ENCODE measurements at regions not wholly inside any gene's neighbourhood (a gene's known extent, or its start where the extent isn't known, plus 50 kb on each side); places are given as distances from the start of the nearest gene placed in this dataset.
A peak's percentile ranks its signal among the peaks of the same experiment; 100 is the strongest.

GRCh38 chr18:8458546-8459215, 150.6 kb upstream of the RAB12 start:
- DNase-seq: no peak

- DNase-seq: no peak
Measured at GRCh38 chr18:8460748-8461147, 148.5 kb upstream of the RAB12 start.

GRCh38 chr18:8461544-8461943, 147.7 kb upstream of the RAB12 start:
- DNase-seq: no peak

GRCh38 chr18:8462651-8463185, 146.5 kb upstream of the RAB12 start:
- DNase-seq: no peak

GRCh38 chr18:8463791-8464190, 145.4 kb upstream of the RAB12 start:
- DNase-seq: no peak

GRCh38 chr18:8468191-8468590, 141.0 kb upstream of the RAB12 start:
- no peak for DNase-seq

- DNase-seq: no peak
Measured at GRCh38 chr18:8468921-8469335, 140.3 kb upstream of the RAB12 start.

- DNase-seq: no peak
Measured at GRCh38 chr18:8469544-8470130, 139.6 kb upstream of the RAB12 start.

- DNase-seq: no peak
Measured at GRCh38 chr18:8471372-8471771, 137.9 kb upstream of the RAB12 start.

- no peak for DNase-seq
Measured at GRCh38 chr18:8474661-8475060, 134.6 kb upstream of the RAB12 start.

GRCh38 chr18:8477615-8478014, 131.6 kb upstream of the RAB12 start:
- no peak for DNase-seq

GRCh38 chr18:8478166-8478967, 130.9 kb upstream of the RAB12 start:
- DNase-seq: peak; percentile 40 to 41

- DNase-seq: no peak
Measured at GRCh38 chr18:8478968-8479370, 130.3 kb upstream of the RAB12 start.

GRCh38 chr18:8479789-8480188, 129.4 kb upstream of the RAB12 start:
- no peak for DNase-seq

- DNase-seq: no peak
Measured at GRCh38 chr18:8480506-8481328, 128.5 kb upstream of the RAB12 start.

GRCh38 chr18:8484951-8485350, 124.3 kb upstream of the RAB12 start:
- DNase-seq: no peak

- DNase-seq: no peak
Measured at GRCh38 chr18:8489761-8490160, 119.5 kb upstream of the RAB12 start.

GRCh38 chr18:8491516-8491915, 117.7 kb upstream of the RAB12 start:
- DNase-seq: no peak

GRCh38 chr18:8493141-8493540, 116.1 kb upstream of the RAB12 start:
- no peak for DNase-seq

GRCh38 chr18:8496186-8496585, 113.1 kb upstream of the RAB12 start:
- DNase-seq: no peak

- DNase-seq: no peak
Measured at GRCh38 chr18:8498905-8499304, 110.3 kb upstream of the RAB12 start.

- DNase-seq: no peak
Measured at GRCh38 chr18:8499810-8500675, 109.2 kb upstream of the RAB12 start.

All from CD4-positive, alpha-beta T cell treated with Interleukin-1 beta for 1 hour (primary cell).